Nephron progenitor cell (in vitro differentiated cells): ENCODE measurements at regions not wholly inside any gene's neighbourhood (a gene's known extent, or its start where the extent isn't known, plus 50 kb on each side); places are given as distances from the start of the nearest gene placed in this dataset.
"Not testable (repeated sequence)": the region's sequence is repeated elsewhere in the genome, so short reads cannot be mapped to it uniquely, and the experiment has no call there.

ENCODE experiments used
- DNase-seq: peaks from one replicate; pipeline ENCODE4 v3.0.0; 2021
- H3K27ac Mint-ChIP-seq: 2 replicates; pipeline ENCODE4 v1.8.0; 2021; ENCODE audit warnings: mild to moderate bottlenecking, moderate library complexity, mixed read lengths
- H3K27me3 Mint-ChIP-seq: 2 replicates; pipeline ENCODE4 v1.8.0; 2021; ENCODE audit warnings: mild to moderate bottlenecking, low read depth, mixed read lengths; ENCODE audit not compliant: poor library complexity
- H3K36me3 Mint-ChIP-seq: 2 replicates; pipeline ENCODE4 v1.8.0; 2021; ENCODE audit warnings: low read depth, mixed read lengths
- H3K4me1 Mint-ChIP-seq: 2 replicates; pipeline ENCODE4 v1.8.0; 2021; ENCODE audit warnings: mixed read lengths
- H3K4me3 Mint-ChIP-seq: 2 replicates; pipeline ENCODE4 v1.8.0; 2021; ENCODE audit warnings: mild to moderate bottlenecking, moderate library complexity, mixed read lengths
- H3K9me3 Mint-ChIP-seq: 2 replicates; pipeline ENCODE4 v1.8.0; 2021; ENCODE audit warnings: mild to moderate bottlenecking, moderate library complexity, mixed read lengths
- TF ChIP-seq, protein P1 (sequence below): fragments of 200-600 bp; sonication (generic); IDR thresholded peaks from 2 replicates; pipeline ENCODE4 v1.5.0; 2021; ENCODE audit warnings: antibody characterized with exemption

DNA sequence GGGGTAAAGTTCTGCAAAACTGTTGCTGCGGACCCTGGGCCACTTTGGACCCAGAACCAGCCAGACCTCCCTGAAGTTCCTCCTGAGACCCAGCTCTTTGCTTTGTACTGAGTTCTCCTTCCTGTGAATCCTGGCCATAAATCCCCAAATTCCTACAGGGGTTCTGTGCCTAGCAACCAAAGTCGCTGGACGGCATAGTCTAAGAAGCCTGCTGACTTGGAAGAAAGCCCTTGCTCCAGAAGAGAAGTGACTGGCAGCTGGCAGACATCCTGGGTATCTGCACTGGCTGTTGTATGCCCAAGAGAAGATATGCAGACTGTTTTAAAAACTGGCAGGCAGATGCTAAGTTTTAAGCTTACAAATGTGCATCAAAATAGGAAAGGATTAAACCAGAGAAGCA lies 99.9 kb upstream of the SLC24A4 start:
- no peak for DNase-seq
- Mint-ChIP-seq H3K36me3 (no peaks in the 10 kb centered on the region), H3K4me1 (no peaks in the 10 kb centered on the region), H3K27ac (no peak overlapping the region), H3K4me3 (no peak overlapping the region), H3K9me3 (no peaks in the 10 kb centered on the region), H3K27me3 (peaks cover 28% of the 10 kb centered on the region)
- TF ChIP-seq, protein P1, sequence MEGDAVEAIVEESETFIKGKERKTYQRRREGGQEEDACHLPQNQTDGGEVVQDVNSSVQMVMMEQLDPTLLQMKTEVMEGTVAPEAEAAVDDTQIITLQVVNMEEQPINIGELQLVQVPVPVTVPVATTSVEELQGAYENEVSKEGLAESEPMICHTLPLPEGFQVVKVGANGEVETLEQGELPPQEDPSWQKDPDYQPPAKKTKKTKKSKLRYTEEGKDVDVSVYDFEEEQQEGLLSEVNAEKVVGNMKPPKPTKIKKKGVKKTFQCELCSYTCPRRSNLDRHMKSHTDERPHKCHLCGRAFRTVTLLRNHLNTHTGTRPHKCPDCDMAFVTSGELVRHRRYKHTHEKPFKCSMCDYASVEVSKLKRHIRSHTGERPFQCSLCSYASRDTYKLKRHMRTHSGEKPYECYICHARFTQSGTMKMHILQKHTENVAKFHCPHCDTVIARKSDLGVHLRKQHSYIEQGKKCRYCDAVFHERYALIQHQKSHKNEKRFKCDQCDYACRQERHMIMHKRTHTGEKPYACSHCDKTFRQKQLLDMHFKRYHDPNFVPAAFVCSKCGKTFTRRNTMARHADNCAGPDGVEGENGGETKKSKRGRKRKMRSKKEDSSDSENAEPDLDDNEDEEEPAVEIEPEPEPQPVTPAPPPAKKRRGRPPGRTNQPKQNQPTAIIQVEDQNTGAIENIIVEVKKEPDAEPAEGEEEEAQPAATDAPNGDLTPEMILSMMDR = no peak

DNA sequence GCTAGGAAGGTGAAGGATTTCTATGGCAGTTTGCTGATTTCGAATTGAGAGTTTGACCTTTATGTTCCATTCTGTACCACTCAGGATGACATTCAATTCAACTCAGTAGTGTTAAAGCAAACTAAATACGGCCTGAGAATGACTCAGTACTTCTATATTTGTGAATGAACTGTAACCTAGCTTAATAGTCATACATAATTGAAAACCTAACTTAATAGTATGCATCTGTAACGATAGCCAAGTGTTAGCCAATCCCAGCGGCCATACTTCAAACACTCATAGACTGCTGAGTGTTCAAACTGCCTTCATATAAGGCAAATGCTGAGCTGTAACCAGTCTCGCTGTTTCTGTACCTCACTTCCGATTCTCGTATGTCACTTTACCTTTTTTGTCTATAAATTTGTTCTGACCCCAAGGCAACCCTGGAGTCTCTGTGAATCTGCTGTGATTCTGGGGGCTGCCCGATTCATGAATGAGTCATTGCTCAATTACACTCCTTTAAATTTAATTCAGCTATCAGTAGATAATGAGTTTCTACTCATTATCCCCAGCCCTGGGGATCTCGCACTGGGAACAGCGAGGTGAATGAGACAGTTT lies 98.5 kb upstream of the SLC24A4 start:
- TF ChIP-seq, protein P1 = no peak
- no peak overlapping the region for H3K4me3 Mint-ChIP-seq

DNA sequence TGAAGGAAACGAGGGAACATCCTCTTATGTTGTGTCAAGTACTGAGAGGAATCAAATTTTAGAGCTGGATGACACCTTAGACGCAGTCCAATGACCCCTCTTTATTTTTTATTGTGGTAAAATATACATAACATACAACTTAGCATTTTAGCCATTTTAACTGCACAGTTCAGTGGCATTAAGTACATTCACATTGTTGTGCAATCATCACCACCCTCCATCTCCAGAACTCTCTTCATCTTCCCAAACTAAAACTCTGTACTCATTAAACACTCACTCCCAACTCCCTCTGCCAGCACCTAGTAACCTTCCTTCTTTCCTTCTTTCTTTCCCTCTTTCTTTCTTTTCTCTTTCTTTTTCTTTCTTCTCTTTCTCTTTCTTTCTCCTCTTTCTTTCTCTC lies 97.2 kb upstream of the SLC24A4 start:
- Mint-ChIP-seq H3K4me1 (no peaks in the 10 kb centered on the region), H3K27ac (no peak overlapping the region), H3K9me3 (peaks cover 9% of the 10 kb centered on the region), H3K4me3 (no peak overlapping the region), H3K27me3 (peaks cover 26% of the 10 kb centered on the region), H3K36me3 (no peaks in the 10 kb centered on the region)
- TF ChIP-seq, protein P1 = no peak
- DNase-seq = no peak

More for the DNA sequence above, 98.5 kb upstream of the SLC24A4 start:
- H3K27me3 Mint-ChIP-seq = peaks cover 28% of the 10 kb centered on the region
- no peaks in the 10 kb centered on the region for H3K36me3 Mint-ChIP-seq
- H3K27ac Mint-ChIP-seq = no peak overlapping the region
- DNase-seq = no peak
- peaks cover 9% of the 10 kb centered on the region for H3K9me3 Mint-ChIP-seq
- H3K4me1 Mint-ChIP-seq = no peaks in the 10 kb centered on the region

DNA sequence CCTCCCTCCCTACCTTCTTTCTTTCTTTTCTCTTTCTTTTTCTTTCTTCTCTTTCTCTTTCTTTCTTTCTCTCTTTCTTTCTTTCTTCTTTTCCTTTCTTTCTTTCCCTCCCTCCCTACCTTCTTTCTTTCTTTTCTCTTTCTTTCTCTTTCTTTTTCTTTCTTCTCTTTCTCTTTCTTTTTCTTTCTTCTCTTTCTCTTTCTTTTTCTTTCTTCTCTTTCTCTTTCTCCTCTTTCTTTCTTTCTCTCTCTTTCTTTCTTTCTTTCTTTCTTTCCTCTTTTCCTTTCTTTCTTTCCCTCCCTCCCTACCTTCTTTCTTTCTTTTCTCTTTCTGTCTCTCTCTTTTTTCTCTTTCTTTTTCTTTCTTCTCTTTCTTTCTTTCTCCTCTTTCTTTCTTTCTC lies 96.8 kb upstream of the SLC24A4 start:
- not testable (repeated sequence) for H3K27ac Mint-ChIP-seq, DNase-seq, H3K4me1 Mint-ChIP-seq, H3K36me3 Mint-ChIP-seq, H3K9me3 Mint-ChIP-seq, H3K4me3 Mint-ChIP-seq
- H3K27me3 Mint-ChIP-seq = peaks cover 31% of the 10 kb centered on the region

DNA sequence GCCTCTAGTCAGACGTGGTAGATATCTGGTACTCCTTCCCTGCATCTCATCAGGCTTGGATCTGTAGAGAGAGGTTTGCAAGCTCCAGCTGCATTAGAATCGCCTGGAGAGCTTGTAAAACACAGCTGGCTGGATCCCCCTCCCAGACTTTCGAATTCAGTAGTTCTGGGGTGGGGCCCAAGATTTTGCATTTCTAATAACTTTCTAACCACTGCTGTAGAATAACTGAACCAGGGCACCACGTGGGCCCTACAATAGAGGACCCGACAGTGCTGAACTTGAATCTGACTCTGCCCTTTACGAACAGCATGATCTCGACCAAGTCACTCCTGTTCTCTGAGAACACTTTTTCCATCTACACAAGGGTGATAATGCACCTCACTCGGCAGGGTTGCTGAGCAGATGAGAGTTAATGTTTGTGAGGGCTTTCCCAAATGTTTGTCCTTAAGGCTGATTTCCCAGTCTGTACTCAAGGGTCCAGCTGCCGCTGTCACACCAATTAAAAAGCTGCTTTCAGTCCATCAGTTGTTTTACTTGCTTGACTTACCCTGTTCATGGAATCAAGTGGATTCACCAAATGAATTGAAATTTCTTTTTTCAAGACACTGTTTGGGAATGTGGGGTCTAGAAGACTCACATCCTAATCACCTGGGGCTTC lies 86.6 kb upstream of the SLC24A4 start:
- Mint-ChIP-seq H3K36me3 (no peaks in the 10 kb centered on the region), H3K27ac (no peak overlapping the region), H3K4me1 (no peaks in the 10 kb centered on the region), H3K27me3 (peaks cover 16% of the 10 kb centered on the region), H3K4me3 (no peak overlapping the region), H3K9me3 (peaks cover 43% of the 10 kb centered on the region)
- no peak for DNase-seq
- TF ChIP-seq, protein P1 = no peak

DNA sequence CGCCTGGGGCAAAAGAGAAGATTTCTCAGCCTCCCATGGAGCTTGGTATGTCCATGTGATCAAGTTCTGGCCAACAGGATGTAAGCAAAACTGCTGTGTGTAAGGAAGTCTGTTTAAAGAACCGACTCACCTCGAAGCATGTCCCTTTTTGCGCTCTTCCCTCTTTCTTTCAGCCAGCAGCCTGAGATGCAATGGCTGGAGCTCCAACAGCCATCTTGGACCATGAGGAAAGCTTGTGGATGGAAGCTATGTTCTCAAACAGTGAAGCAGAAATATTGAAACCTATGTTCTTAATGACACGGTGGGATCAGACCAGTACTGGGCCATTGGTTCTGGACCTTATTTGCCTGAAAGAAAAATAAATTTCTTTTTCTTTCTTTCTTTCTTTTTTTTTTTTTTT lies 82.3 kb upstream of the SLC24A4 start:
- TF ChIP-seq, protein P1 = no peak
- peaks cover 17% of the 10 kb centered on the region for H3K27me3 Mint-ChIP-seq
- no peaks in the 10 kb centered on the region for H3K4me1 Mint-ChIP-seq
- H3K4me3 Mint-ChIP-seq = no peak overlapping the region
- H3K9me3 Mint-ChIP-seq = peaks cover 51% of the 10 kb centered on the region
- H3K36me3 Mint-ChIP-seq = no peaks in the 10 kb centered on the region
- DNase-seq = no peak
- no peak overlapping the region for H3K27ac Mint-ChIP-seq
